ENCODE measurements at regions not wholly inside any gene's neighbourhood (a gene's known extent, or its start where the extent isn't known, plus 50 kb on each side); places are given as distances from the start of the nearest gene placed in this dataset.

GRCh38 chr9:82518868-82519267, 530.3 kb downstream of the SPATA31D1 start:
- H3K4me3 ChIP-seq: no peak overlapping the region
- H3K27me3 ChIP-seq: no peaks in the 10 kb centered on the region
- intact Hi-C loops (cut with DNase I): no loop called here
- DNase-seq: no peak
- no peaks in the 10 kb centered on the region for H3K36me3 ChIP-seq
- no peak overlapping the region for H3K27ac ChIP-seq
- H3K9me3 ChIP-seq: no peaks in the 10 kb centered on the region
- no peak for TF ChIP-seq POLR2A (IDR thresholded peaks at IDR 0.05)
- TF ChIP-seq, protein P1, sequence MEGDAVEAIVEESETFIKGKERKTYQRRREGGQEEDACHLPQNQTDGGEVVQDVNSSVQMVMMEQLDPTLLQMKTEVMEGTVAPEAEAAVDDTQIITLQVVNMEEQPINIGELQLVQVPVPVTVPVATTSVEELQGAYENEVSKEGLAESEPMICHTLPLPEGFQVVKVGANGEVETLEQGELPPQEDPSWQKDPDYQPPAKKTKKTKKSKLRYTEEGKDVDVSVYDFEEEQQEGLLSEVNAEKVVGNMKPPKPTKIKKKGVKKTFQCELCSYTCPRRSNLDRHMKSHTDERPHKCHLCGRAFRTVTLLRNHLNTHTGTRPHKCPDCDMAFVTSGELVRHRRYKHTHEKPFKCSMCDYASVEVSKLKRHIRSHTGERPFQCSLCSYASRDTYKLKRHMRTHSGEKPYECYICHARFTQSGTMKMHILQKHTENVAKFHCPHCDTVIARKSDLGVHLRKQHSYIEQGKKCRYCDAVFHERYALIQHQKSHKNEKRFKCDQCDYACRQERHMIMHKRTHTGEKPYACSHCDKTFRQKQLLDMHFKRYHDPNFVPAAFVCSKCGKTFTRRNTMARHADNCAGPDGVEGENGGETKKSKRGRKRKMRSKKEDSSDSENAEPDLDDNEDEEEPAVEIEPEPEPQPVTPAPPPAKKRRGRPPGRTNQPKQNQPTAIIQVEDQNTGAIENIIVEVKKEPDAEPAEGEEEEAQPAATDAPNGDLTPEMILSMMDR (IDR thresholded peaks at IDR 0.05): no peak
- H3K4me1 ChIP-seq: peaks cover 0 to 8% (median 0%) of the 10 kb centered on the region in 3 donors

GRCh38 chr9:82519332-82519731, 530.8 kb downstream of the SPATA31D1 start:
- intact Hi-C loops (cut with DNase I): no loop called here
- Histone ChIP-seq H3K36me3 (no peaks in the 10 kb centered on the region), H3K4me1 (peaks cover 0 to 4% (median 0%) of the 10 kb centered on the region in 3 donors), H3K27ac (no peak overlapping the region), H3K27me3 (no peaks in the 10 kb centered on the region), H3K9me3 (no peaks in the 10 kb centered on the region), H3K4me3 (no peak overlapping the region)
- WGBS, 2 donors: 83 to 92% methylated on average over 1 of the region's 1 CpG
- no peak for TF ChIP-seq POLR2A (IDR thresholded peaks at IDR 0.05)
- DNase-seq: no peak

DNA sequence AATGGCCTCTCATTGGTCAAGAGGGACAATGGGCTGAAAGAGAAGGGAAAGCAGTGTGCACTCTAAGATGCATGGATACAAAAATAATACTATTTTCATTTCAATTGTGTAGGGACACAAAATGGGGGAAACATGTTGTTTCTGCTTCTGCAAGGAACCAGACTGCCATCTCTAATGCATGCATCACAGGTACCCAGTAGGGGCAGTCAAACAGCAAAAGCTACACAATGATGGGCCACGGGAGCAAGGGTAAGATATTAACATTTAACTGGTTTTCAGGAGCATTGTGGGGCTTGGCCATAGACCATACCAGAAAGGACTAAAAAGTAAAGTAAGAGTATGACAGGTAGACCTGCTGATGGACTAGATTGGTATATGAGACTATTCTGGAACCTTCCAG, 535.8 kb downstream of the SPATA31D1 start:
- H3K36me3 ChIP-seq: no peaks in the 10 kb centered on the region
- intact Hi-C loops (cut with DNase I): no loop called here
- H3K4me1 ChIP-seq: no peaks in the 10 kb centered on the region
- no peak overlapping the region for H3K27ac ChIP-seq
- 86 to 95% methylated on average over 1 of the region's 1 CpG for WGBS, 2 donors
- H3K4me3 ChIP-seq: no peak overlapping the region
- H3K27me3 ChIP-seq: no peaks in the 10 kb centered on the region
- H3K9me3 ChIP-seq: peaks cover 0 to 10% (median 0%) of the 10 kb centered on the region in 3 donors
- no peak for TF ChIP-seq POLR2A (IDR thresholded peaks at IDR 0.05)
- TF ChIP-seq, protein P1 (IDR thresholded peaks at IDR 0.05): no peak
- DNase-seq: no peak

GRCh38 chr9:82526577-82526976, 536.4 kb downstream of the RASEF start:
- Histone ChIP-seq H3K4me1 (no peaks in the 10 kb centered on the region), H3K36me3 (no peaks in the 10 kb centered on the region), H3K4me3 (no peak overlapping the region), H3K27me3 (no peaks in the 10 kb centered on the region), H3K27ac (no peak overlapping the region), H3K9me3 (peaks cover 0 to 10% (median 0%) of the 10 kb centered on the region in 3 donors)
- no peak for DNase-seq
- 53 to 68% methylated on average over 1 of the region's 1 CpG for WGBS, 2 donors
- intact Hi-C loops (cut with DNase I): no loop called here
- TF ChIP-seq, protein P1 (IDR thresholded peaks at IDR 0.05): no peak
- TF ChIP-seq POLR2A (IDR thresholded peaks at IDR 0.05): no peak

DNA sequence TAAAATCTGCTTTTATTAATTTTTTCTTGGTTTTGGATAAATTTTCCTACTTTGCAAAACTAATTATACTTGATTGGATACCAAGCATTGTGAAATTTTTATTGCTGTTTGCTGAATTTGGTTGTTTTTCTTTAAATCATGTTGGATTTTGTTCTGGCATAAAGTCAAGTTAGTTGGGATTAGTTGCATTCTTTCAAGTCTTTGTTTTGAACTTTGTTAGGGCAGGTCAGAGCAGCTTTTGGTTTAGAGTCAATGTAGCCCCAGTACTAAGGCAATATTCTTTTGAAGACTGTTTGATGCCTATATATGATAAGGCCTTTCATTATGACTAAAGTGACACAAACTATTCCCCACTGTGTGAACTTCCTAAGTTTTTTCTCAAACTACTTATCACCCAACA, 531.1 kb downstream of the RASEF start:
- peaks cover 0 to 7% (median 0%) of the 10 kb centered on the region in 3 donors for H3K9me3 ChIP-seq
- H3K27ac ChIP-seq: no peak overlapping the region
- no peak for TF ChIP-seq POLR2A (IDR thresholded peaks at IDR 0.05)
- TF ChIP-seq, protein P1 (IDR thresholded peaks at IDR 0.05): no peak
- peaks cover 0 to 13% (median 0%) of the 10 kb centered on the region in 3 donors for H3K4me1 ChIP-seq
- H3K36me3 ChIP-seq: no peaks in the 10 kb centered on the region
- H3K4me3 ChIP-seq: no peak overlapping the region
- H3K27me3 ChIP-seq: no peaks in the 10 kb centered on the region
- DNase-seq: no peak
- intact Hi-C loops (cut with DNase I): no loop called here

DNA sequence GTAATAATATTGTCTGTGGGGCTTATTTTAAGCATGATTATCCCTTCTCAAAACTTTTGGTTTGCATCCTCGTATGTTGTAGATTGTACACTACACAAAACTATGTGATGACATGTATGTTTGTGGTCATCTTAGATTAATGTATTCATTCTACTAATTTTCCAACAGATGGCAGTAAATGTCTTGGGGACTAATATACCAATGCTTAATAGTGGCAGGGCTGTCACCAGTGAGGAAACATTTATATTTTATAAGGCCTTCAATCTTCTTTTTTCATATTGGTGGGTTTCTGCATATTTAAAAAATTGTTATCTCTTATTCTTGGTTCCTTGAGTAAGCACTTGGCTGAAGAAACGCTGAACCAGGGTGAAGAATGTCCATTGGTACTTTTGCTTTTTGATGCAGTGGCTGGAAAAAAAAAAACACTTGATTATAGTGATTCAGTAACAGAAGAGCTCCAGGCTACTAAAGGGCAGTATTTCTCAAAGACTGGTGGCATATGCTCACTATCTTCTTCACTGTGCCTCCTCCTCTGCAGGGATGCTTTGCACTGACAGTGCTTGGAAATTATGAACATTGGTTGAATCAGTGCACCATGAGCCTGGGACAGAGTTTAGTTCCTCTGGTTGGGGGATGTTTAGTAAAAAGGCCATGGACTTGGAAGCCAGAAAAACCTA, 530.3 kb downstream of the RASEF start:
- intact Hi-C loops (cut with DNase I): no loop called here
- TF ChIP-seq, protein P1 (IDR thresholded peaks at IDR 0.05): peak in 3 of 6 experiments; percentile 17 to 53 (median 25)
- TF ChIP-seq POLR2A (IDR thresholded peaks at IDR 0.05): no peak
- Histone ChIP-seq H3K4me3 (no peak overlapping the region), H3K4me1 (peaks cover 0 to 13% (median 0%) of the 10 kb centered on the region in 3 donors), H3K36me3 (no peaks in the 10 kb centered on the region), H3K27ac (no peak overlapping the region), H3K9me3 (no peaks in the 10 kb centered on the region), H3K27me3 (no peaks in the 10 kb centered on the region)
- whole genome bisulfite sequencing, 2 donors: 19 to 34% methylated on average over 2 of the region's 2 CpGs
- DNase-seq: no peak

Data from esophagus squamous epithelium (tissue), 5 donors.